ENCODE measurements at regions not wholly inside any gene's neighbourhood (a gene's known extent, or its start where the extent isn't known, plus 50 kb on each side); places are given as distances from the start of the nearest gene placed in this dataset.
"Not testable (repeated sequence)": the region's sequence is repeated elsewhere in the genome, so short reads cannot be mapped to it uniquely, and the experiment has no call there.

- DNase-seq (ENCODE audit: low read depth in 2 of 3, low spot score in 2 of 3): no peak
Observed at GRCh38 chr13:72590091-72590740, 137.2 kb downstream of the MZT1 start.

GRCh38 chr13:72586518-72586917, 140.9 kb downstream of the MZT1 start:
- no peak for DNase-seq (ENCODE audit: low read depth in 2 of 3, low spot score in 2 of 3)

GRCh38 chr13:72585254-72585653, 142.2 kb downstream of the MZT1 start:
- no peak for DNase-seq (ENCODE audit: low read depth in 2 of 3, low spot score in 2 of 3)

GRCh38 chr13:72571191-72571590, 156.2 kb downstream of the MZT1 start:
- DNase-seq (ENCODE audit: low read depth in 2 of 3, low spot score in 2 of 3): no peak

- DNase-seq (ENCODE audit: low read depth in 2 of 3, low spot score in 2 of 3): no peak
Observed at GRCh38 chr13:72570019-72570418, 157.4 kb downstream of the MZT1 start.

GRCh38 chr13:72567566-72567965, 159.9 kb downstream of the MZT1 start:
- no peak for DNase-seq (ENCODE audit: low read depth in 2 of 3, low spot score in 2 of 3)

- no peak for DNase-seq (ENCODE audit: low read depth in 2 of 3, low spot score in 2 of 3)
Observed at GRCh38 chr13:72566526-72566925, 160.9 kb downstream of the MZT1 start.

- no peak for DNase-seq (ENCODE audit: low read depth in 2 of 3, low spot score in 2 of 3)
Observed at GRCh38 chr13:72565893-72566292, 161.5 kb downstream of the MZT1 start.

- no peak for DNase-seq (ENCODE audit: low read depth in 2 of 3, low spot score in 2 of 3)
Observed at GRCh38 chr13:72562686-72563085, 164.7 kb downstream of the MZT1 start.

GRCh38 chr13:72561791-72562190, 165.6 kb downstream of the MZT1 start:
- DNase-seq (ENCODE audit: low read depth in 2 of 3, low spot score in 2 of 3): no peak

- no peak for DNase-seq (ENCODE audit: low read depth in 2 of 3, low spot score in 2 of 3)
Observed at GRCh38 chr13:72559716-72560115, 167.7 kb downstream of the MZT1 start.

- DNase-seq (ENCODE audit: low read depth in 2 of 3, low spot score in 2 of 3): no peak
Observed at GRCh38 chr13:72556945-72557344, 170.5 kb downstream of the MZT1 start.

GRCh38 chr13:72555601-72556000, 171.8 kb downstream of the MZT1 start:
- no peak for DNase-seq (ENCODE audit: low read depth in 2 of 3, low spot score in 2 of 3)

- DNase-seq (ENCODE audit: low read depth in 2 of 3, low spot score in 2 of 3): no peak
Observed at GRCh38 chr13:72552731-72553130, 174.7 kb downstream of the MZT1 start.

GRCh38 chr13:72545895-72546294, 181.5 kb downstream of the MZT1 start:
- DNase-seq (ENCODE audit: low read depth in 2 of 3, low spot score in 2 of 3): not testable (repeated sequence)

- no peak for DNase-seq (ENCODE audit: low read depth in 2 of 3, low spot score in 2 of 3)
Observed at GRCh38 chr13:72545030-72545719, 182.3 kb downstream of the MZT1 start.

GRCh38 chr13:72544042-72544441, 183.4 kb downstream of the MZT1 start:
- no peak for DNase-seq (ENCODE audit: low read depth in 2 of 3, low spot score in 2 of 3)

- DNase-seq (ENCODE audit: low read depth in 2 of 3, low spot score in 2 of 3): no peak
Observed at GRCh38 chr13:72542241-72542640, 185.2 kb downstream of the MZT1 start.

GRCh38 chr13:72541674-72542073, 185.8 kb downstream of the MZT1 start:
- no peak for DNase-seq (ENCODE audit: low read depth in 2 of 3, low spot score in 2 of 3)

GRCh38 chr13:72540881-72541280, 186.5 kb downstream of the MZT1 start:
- no peak for DNase-seq (ENCODE audit: low read depth in 2 of 3, low spot score in 2 of 3)

- DNase-seq (ENCODE audit: low read depth in 2 of 3, low spot score in 2 of 3): no peak
Observed at GRCh38 chr13:72539925-72540324, 187.5 kb downstream of the MZT1 start.

- DNase-seq (ENCODE audit: low read depth in 2 of 3, low spot score in 2 of 3): no peak
Observed at GRCh38 chr13:72537782-72538181, 189.6 kb downstream of the MZT1 start.

GRCh38 chr13:72537395-72537780, 190.0 kb downstream of the MZT1 start:
- DNase-seq (ENCODE audit: low read depth in 2 of 3, low spot score in 2 of 3): no peak

Measured in activated CD8-positive, alpha-beta memory T cell treated with anti-CD3 and anti-CD28 coated beads for 48 hours (primary cell).